HCT116 (cell line): ENCODE measurements at regions not wholly inside any gene's neighbourhood (a gene's known extent, or its start where the extent isn't known, plus 50 kb on each side); places are given as distances from the start of the nearest gene placed in this dataset.

ENCODE experiments used
- EGR1 ChIP-seq: IDR thresholded peaks from 2 replicates; pipeline ENCODE4 v1.6.1; 2012; ENCODE audit warnings: low read depth
- EZH2 ChIP-seq: fragments of 200-600 bp; sonication (generic); IDR thresholded peaks from 2 replicates; pipeline ENCODE4 v1.6.1; 2017; ENCODE audit warnings: antibody characterized with exemption, mixed run types
- JUND ChIP-seq: IDR thresholded peaks from 2 replicates; pipeline ENCODE4 v1.6.1; 2012
- POLR2A ChIP-seq: IDR thresholded peaks from 2 replicates; pipeline ENCODE4 v1.7.0; 2011; ENCODE audit warnings: borderline replicate concordance; ENCODE audit not compliant: insufficient read depth, insufficient read length; ENCODE audit errors: extremely low read depth
- POLR2AphosphoS5 ChIP-seq: IDR thresholded peaks from 2 replicates; pipeline ENCODE4 v1.6.1; 2011; ENCODE audit warnings: mild to moderate bottlenecking, low read depth, low read length, moderate library complexity
- RAD21 ChIP-seq: IDR thresholded peaks from 2 replicates; pipeline ENCODE4 v1.6.1; 2012; ENCODE audit warnings: low read depth, mild to moderate bottlenecking
- ZNF274 ChIP-seq: fragments of 200-500 bp; sonication (Bioruptor generic); IDR thresholded peaks from 2 replicates; pipeline ENCODE4 v1.6.1; 2014; ENCODE audit warnings: mild to moderate bottlenecking, low read depth, low read length, inconsistent platforms
- TF ChIP-seq, protein P1 (sequence below), 3 experiments: fragments of 200-600 bp in 1 of 3; sonication (generic) in 1 of 3; IDR thresholded peaks in 2 of 3; conservative IDR thresholded peaks in 1 of 3; 2 replicates each; pipeline ENCODE4 v1.5.1; 2012 to 2017; ENCODE audit warnings: low read depth in 2 of 3, low read length in 2 of 3, antibody characterized with exemption in 1 of 3, borderline replicate concordance in 1 of 3, control low read depth in 1 of 3, mild to moderate bottlenecking in 1 of 3, mixed read lengths in 1 of 3, mixed run types in 1 of 3, moderate library complexity in 1 of 3; ENCODE audit not compliant: insufficient read depth in 1 of 3

DNA sequence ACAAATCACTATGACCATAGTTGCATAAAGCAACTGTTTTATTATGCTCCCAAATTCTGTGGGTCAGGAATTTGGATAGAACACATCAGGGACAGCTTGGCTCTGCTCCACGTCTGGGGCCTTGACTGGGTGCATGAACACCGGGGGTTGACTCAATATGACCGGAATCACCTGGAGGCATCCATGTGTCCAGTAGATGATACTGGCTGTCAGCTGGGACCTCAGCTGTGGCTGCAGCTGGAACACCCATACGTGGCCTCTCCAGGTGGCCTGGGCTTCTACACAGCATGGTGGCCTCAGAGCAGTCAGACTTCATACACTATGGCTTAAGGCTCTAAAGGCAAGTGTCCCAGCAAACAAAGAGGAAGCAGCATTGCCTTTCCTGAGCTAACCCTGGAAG, 113.4 kb downstream of the NRN1 start:
- TF ChIP-seq EGR1 (no peak), ZNF274 (no peak), JUND (no peak), POLR2AphosphoS5 (no peak), EZH2 (no peak), POLR2A (no peak), RAD21 (no peak)
- TF ChIP-seq, protein P1, sequence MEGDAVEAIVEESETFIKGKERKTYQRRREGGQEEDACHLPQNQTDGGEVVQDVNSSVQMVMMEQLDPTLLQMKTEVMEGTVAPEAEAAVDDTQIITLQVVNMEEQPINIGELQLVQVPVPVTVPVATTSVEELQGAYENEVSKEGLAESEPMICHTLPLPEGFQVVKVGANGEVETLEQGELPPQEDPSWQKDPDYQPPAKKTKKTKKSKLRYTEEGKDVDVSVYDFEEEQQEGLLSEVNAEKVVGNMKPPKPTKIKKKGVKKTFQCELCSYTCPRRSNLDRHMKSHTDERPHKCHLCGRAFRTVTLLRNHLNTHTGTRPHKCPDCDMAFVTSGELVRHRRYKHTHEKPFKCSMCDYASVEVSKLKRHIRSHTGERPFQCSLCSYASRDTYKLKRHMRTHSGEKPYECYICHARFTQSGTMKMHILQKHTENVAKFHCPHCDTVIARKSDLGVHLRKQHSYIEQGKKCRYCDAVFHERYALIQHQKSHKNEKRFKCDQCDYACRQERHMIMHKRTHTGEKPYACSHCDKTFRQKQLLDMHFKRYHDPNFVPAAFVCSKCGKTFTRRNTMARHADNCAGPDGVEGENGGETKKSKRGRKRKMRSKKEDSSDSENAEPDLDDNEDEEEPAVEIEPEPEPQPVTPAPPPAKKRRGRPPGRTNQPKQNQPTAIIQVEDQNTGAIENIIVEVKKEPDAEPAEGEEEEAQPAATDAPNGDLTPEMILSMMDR (IDR thresholded peaks at IDR 0.05 in 2 of 3, conservative IDR thresholded peaks at IDR 0.05 in 1 of 3; ENCODE audit: borderline replicate concordance in 1 of 3, insufficient read depth in 1 of 3, low read depth in 2 of 3, low read length in 2 of 3) = no peak
